ENCODE measurements at regions not wholly inside any gene's neighbourhood (a gene's known extent, or its start where the extent isn't known, plus 50 kb on each side); places are given as distances from the start of the nearest gene placed in this dataset.

GRCh38 chr6:28803337-28803709 lies 120.5 kb downstream of the TRIM27 start:
- Mint-ChIP-seq H3K4me1 (ENCODE audit: low read depth) (peaks cover 13% of the 10 kb centered on the region), H3K9me3 (ENCODE audit: low read depth) (no peaks in the 10 kb centered on the region), H3K4me3 (ENCODE audit: unreplicated experiment) (no peak overlapping the region), H3K27ac (ENCODE audit: unreplicated experiment) (no peak overlapping the region), H3K36me3 (ENCODE audit: low read depth) (no peaks in the 10 kb centered on the region), H3K27me3 (ENCODE audit: low read depth) (peaks cover 33% of the 10 kb centered on the region)
- DNase-seq (ENCODE audit: low spot score), result no peak
- TF ChIP-seq CTCF (IDR thresholded peaks at IDR 0.05), result no peak

GRCh38 chr6:28807682-28808280 lies 116.0 kb downstream of the TRIM27 start:
- H3K4me3 Mint-ChIP-seq (ENCODE audit: unreplicated experiment), result no peak overlapping the region
- peaks cover 24% of the 10 kb centered on the region for H3K4me1 Mint-ChIP-seq (ENCODE audit: low read depth)
- peaks cover 4% of the 10 kb centered on the region for H3K36me3 Mint-ChIP-seq (ENCODE audit: low read depth)
- no peak for DNase-seq (ENCODE audit: low spot score)
- H3K27me3 Mint-ChIP-seq (ENCODE audit: low read depth), result peaks cover 52% of the 10 kb centered on the region
- H3K9me3 Mint-ChIP-seq (ENCODE audit: low read depth), result no peaks in the 10 kb centered on the region
- TF ChIP-seq CTCF (IDR thresholded peaks at IDR 0.05), result no peak
- no peak overlapping the region for H3K27ac Mint-ChIP-seq (ENCODE audit: unreplicated experiment)

GRCh38 chr6:28808383-28808782 lies 115.4 kb downstream of the TRIM27 start:
- H3K4me3 Mint-ChIP-seq (ENCODE audit: unreplicated experiment), result no peak overlapping the region
- peaks cover 20% of the 10 kb centered on the region for H3K4me1 Mint-ChIP-seq (ENCODE audit: low read depth)
- no peak overlapping the region for H3K27ac Mint-ChIP-seq (ENCODE audit: unreplicated experiment)
- TF ChIP-seq CTCF (IDR thresholded peaks at IDR 0.05), result no peak
- peaks cover 6% of the 10 kb centered on the region for H3K36me3 Mint-ChIP-seq (ENCODE audit: low read depth)
- H3K27me3 Mint-ChIP-seq (ENCODE audit: low read depth), result peaks cover 54% of the 10 kb centered on the region
- H3K9me3 Mint-ChIP-seq (ENCODE audit: low read depth), result no peaks in the 10 kb centered on the region
- no peak for DNase-seq (ENCODE audit: low spot score)

- DNase-seq (ENCODE audit: low spot score), result no peak
- H3K9me3 Mint-ChIP-seq (ENCODE audit: low read depth), result no peaks in the 10 kb centered on the region
- TF ChIP-seq CTCF (IDR thresholded peaks at IDR 0.05), result peak; percentile 41
- peaks cover 60% of the 10 kb centered on the region for H3K27me3 Mint-ChIP-seq (ENCODE audit: low read depth)
- H3K4me1 Mint-ChIP-seq (ENCODE audit: low read depth), result peaks cover 32% of the 10 kb centered on the region
- no peak overlapping the region for H3K27ac Mint-ChIP-seq (ENCODE audit: unreplicated experiment)
- H3K36me3 Mint-ChIP-seq (ENCODE audit: low read depth), result peaks cover 6% of the 10 kb centered on the region
- peak overlapping the region; percentile 73 for H3K4me3 Mint-ChIP-seq (ENCODE audit: unreplicated experiment)
These were observed 113.7 kb downstream of the TRIM27 start for GRCh38 chr6:28809947-28810658.

GRCh38 chr6:28810659-28811053 lies 113.1 kb downstream of the TRIM27 start:
- Mint-ChIP-seq H3K36me3 (ENCODE audit: low read depth) (peaks cover 6% of the 10 kb centered on the region), H3K4me1 (ENCODE audit: low read depth) (peaks cover 32% of the 10 kb centered on the region), H3K27ac (ENCODE audit: unreplicated experiment) (no peak overlapping the region), H3K4me3 (ENCODE audit: unreplicated experiment) (peak overlapping the region; percentile 73), H3K27me3 (ENCODE audit: low read depth) (peaks cover 64% of the 10 kb centered on the region), H3K9me3 (ENCODE audit: low read depth) (no peaks in the 10 kb centered on the region)
- TF ChIP-seq CTCF (IDR thresholded peaks at IDR 0.05), result no peak
- DNase-seq (ENCODE audit: low spot score), result no peak

Measured in chondrocyte (in vitro differentiated cells).